ENCODE measurements at regions not wholly inside any gene's neighbourhood (a gene's known extent, or its start where the extent isn't known, plus 50 kb on each side); places are given as distances from the start of the nearest gene placed in this dataset.

GRCh38 chr7:26543340-26543739 lies 251.7 kb downstream of the SNX10 start (continued):
- TF ChIP-seq YY1 (IDR thresholded peaks at IDR 0.05; ENCODE audit: borderline replicate concordance in 1 of 3, control insufficient read depth in 1 of 3, extremely low read depth in 1 of 3, insufficient read depth in 3 of 3, insufficient read length in 1 of 3, insufficient replicate concordance in 2 of 3, low read depth in 1 of 3, low read length in 2 of 3): no peak

GRCh38 chr7:26543951-26544350 lies 252.3 kb downstream of the SNX10 start:
- FAIRE-seq (no peak), ATAC-seq (no peak), DNase-seq (ENCODE audit: extremely low read depth in 1 of 4, low spot score in 3 of 4) (no peak)
- H3K9ac ChIP-seq (ENCODE audit: insufficient read depth in 1 of 2, low read depth in 2 of 2, low read length in 2 of 2): no peak overlapping the region
- no peak for TF ChIP-seq ZBTB43 (CRISPR knock-in tag; IDR thresholded peaks at IDR 0.05)
- TF ChIP-seq RBBP5 (IDR thresholded peaks at IDR 0.05; ENCODE audit: borderline replicate concordance, insufficient read depth, low read length, poor library complexity, severe bottlenecking): no peak
- BruUV-seq (replicated peaks): no TSS peak
- intact Hi-C loops (cut with micrococcal nuclease): no loop called here
- H3K9me3 ChIP-seq (replicated peaks; ENCODE audit: control insufficient read depth, insufficient read depth, low read depth, low read length): no peaks in the 10 kb centered on the region
- no peaks in the 10 kb centered on the region for H3K9me1 ChIP-seq (ENCODE audit: control insufficient read depth, insufficient read depth, low read length)
- H3K4me2 ChIP-seq (ENCODE audit: insufficient read depth, low read length): no peak overlapping the region
- H3K4me3 ChIP-seq: no peak overlapping the region
- H3K4me1 ChIP-seq (replicated peaks in 1 of 2; ENCODE audit: control insufficient read depth in 2 of 2, insufficient read depth in 2 of 2, low read length in 2 of 2): no peaks in the 10 kb centered on the region
- no peaks in the 10 kb centered on the region for H3K36me3 ChIP-seq (ENCODE audit: control insufficient read depth, insufficient read depth, low read length)
- no peaks in the 10 kb centered on the region for H3K79me2 ChIP-seq (ENCODE audit: control insufficient read depth, insufficient read depth, low read length)
- no peaks in the 10 kb centered on the region for H4K20me1 ChIP-seq (replicated peaks; ENCODE audit: control insufficient read depth, insufficient read depth, low read length)
- WGBS (ENCODE audit: insufficient coverage, low coverage, missing lambda C conversion rate): 2% methylated on average over 11 of the region's 11 CpGs
- POLR2A ChIA-PET: no interaction called here
- CTCF ChIA-PET (ENCODE audit: low intra/inter-chr PET ratio): no interaction called here
- in situ Hi-C loops (cut with MboI): no loop called here
- H3K27ac ChIP-seq (ENCODE audit: extremely low read depth, low read depth, low read length): no peak overlapping the region
- peaks cover 50 to 66% of the 10 kb centered on the region in 2 experiments; a peak in 4 of 5 replicates for H3K27me3 ChIP-seq (ENCODE audit: control insufficient read depth in 2 of 2, insufficient read depth in 2 of 2, low read length in 2 of 2)
- no peak overlapping the region for H2AFZ ChIP-seq (ENCODE audit: low read depth, low read length)

Data from K562 (cell line).